ENCODE measurements at regions not wholly inside any gene's neighbourhood (a gene's known extent, or its start where the extent isn't known, plus 50 kb on each side); places are given as distances from the start of the nearest gene placed in this dataset.

DNA sequence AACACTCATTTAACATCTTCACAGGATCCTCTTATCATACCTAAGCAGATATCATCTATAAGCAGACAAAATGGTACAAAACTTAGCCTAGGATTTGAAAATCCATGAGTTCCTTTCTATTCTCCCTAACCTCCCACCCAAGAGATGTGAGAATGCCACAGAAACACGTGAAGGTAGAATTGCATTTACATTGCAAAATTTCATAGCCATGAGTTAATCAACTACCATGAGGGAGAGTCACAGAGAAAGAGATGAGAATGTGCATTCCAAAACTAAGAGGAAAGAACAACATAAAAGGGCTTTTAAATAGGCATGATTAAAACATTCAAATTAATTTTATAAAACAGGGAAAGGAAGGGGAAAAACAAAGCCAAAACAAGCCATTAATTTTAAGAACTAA, 806.2 kb downstream of the NTRK3 start:
- no peak for TF ChIP-seq REST (IDR thresholded peaks at IDR 0.05; ENCODE audit: insufficient replicate concordance, low read depth)
- TF ChIP-seq, protein P1, sequence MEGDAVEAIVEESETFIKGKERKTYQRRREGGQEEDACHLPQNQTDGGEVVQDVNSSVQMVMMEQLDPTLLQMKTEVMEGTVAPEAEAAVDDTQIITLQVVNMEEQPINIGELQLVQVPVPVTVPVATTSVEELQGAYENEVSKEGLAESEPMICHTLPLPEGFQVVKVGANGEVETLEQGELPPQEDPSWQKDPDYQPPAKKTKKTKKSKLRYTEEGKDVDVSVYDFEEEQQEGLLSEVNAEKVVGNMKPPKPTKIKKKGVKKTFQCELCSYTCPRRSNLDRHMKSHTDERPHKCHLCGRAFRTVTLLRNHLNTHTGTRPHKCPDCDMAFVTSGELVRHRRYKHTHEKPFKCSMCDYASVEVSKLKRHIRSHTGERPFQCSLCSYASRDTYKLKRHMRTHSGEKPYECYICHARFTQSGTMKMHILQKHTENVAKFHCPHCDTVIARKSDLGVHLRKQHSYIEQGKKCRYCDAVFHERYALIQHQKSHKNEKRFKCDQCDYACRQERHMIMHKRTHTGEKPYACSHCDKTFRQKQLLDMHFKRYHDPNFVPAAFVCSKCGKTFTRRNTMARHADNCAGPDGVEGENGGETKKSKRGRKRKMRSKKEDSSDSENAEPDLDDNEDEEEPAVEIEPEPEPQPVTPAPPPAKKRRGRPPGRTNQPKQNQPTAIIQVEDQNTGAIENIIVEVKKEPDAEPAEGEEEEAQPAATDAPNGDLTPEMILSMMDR (IDR thresholded peaks at IDR 0.05; ENCODE audit: insufficient read depth, low read length): no peak
- no peak for TF ChIP-seq POLR2AphosphoS5 (IDR thresholded peaks at IDR 0.05; ENCODE audit: low read depth)
- TF ChIP-seq SPI1 (IDR thresholded peaks at IDR 0.05; ENCODE audit: borderline replicate concordance, low read depth): no peak

Data from HL-60 (cell line).